Activated T-cell treated with anti-CD3 and anti-CD28 coated beads, Interleukin-2, amount 50 U/mL, for 4 hours (primary cell): ENCODE measurements at regions not wholly inside any gene's neighbourhood (a gene's known extent, or its start where the extent isn't known, plus 50 kb on each side); places are given as distances from the start of the nearest gene placed in this dataset.

ENCODE experiments used
- ATAC-seq, 2 donors: fragments of 200-7000 bp; cut with Tn5 transposase; one replicate each; pipeline ENCODE4 v1.10.0; 2021
- DNase-seq: peaks from one replicate; pipeline ENCODE4 v3.0.0-alpha.2; 2020
- H3K27me3 Mint-ChIP-seq: one replicate; pipeline ENCODE4 v1.8.0; 2021; ENCODE audit warnings: low read depth, mixed read lengths
- H3K36me3 Mint-ChIP-seq: one replicate; pipeline ENCODE4 v1.8.0; 2022; ENCODE audit warnings: mixed read lengths; ENCODE audit not compliant: insufficient read depth
- H3K4me1 Mint-ChIP-seq: one replicate; pipeline ENCODE4 v1.8.0; 2021; ENCODE audit warnings: low read depth, mixed read lengths
- H3K4me3 Mint-ChIP-seq: one replicate; pipeline ENCODE4 v1.8.0; 2021; ENCODE audit warnings: mild to moderate bottlenecking, moderate library complexity, mixed read lengths
- H3K9me3 Mint-ChIP-seq: one replicate; pipeline ENCODE4 v1.8.0; 2021; ENCODE audit warnings: mixed read lengths

- H3K9me3 Mint-ChIP-seq = peaks cover 18% of the 10 kb centered on the region
- H3K27me3 Mint-ChIP-seq = no peaks in the 10 kb centered on the region
- no peak overlapping the region for H3K4me3 Mint-ChIP-seq
- H3K36me3 Mint-ChIP-seq = no peaks in the 10 kb centered on the region
- DNase-seq (no peak), ATAC-seq (no peak)
- H3K4me1 Mint-ChIP-seq = no peaks in the 10 kb centered on the region
These were observed 56.2 kb downstream of the TAF11L14 start for GRCh38 chr5:17690473-17690872.

DNA sequence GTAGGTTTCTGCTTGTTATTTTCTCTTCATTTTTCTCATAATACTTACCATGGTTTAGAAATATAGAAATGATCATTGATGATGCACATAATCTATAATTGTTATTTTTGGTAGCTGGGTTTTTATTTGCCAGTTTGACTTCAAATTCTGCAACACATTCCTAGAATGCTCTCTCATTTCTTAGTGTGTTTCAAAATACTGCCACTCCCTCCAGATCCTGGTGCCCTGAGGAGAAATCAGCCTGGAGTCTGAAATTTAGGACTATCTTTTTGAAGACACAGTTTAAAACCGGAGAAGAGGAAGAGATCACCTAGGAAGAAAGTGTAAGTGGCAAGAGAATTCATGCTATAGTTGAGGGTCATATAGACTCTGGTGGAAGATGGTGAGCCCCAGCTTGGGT, 57.5 kb downstream of the TAF11L14 start:
- no peak overlapping the region for H3K4me3 Mint-ChIP-seq
- H3K36me3 Mint-ChIP-seq = no peaks in the 10 kb centered on the region
- H3K9me3 Mint-ChIP-seq = peaks cover 19% of the 10 kb centered on the region
- H3K4me1 Mint-ChIP-seq = no peaks in the 10 kb centered on the region
- DNase-seq = no peak
- no peaks in the 10 kb centered on the region for H3K27me3 Mint-ChIP-seq
- no peak for ATAC-seq

DNA sequence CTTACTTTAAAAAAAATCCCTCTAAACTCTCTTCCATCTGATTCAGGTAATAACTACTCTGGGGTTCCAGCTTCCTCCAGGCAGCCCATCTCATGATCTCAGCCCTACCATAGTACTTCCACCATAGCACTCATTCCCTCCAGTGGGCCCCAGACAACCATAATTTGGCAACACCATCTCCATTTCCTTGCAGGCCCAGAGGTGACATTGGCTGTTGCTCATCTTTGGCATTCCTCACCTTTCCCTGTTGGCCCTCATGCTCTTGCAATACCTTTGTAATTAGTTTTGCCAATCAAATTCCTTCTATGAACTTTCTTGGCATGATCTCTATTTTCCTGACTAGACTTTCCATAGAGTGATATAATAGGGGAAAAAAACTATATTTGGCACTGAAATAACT, 60.1 kb downstream of the TAF11L14 start:
- ATAC-seq = no peak
- no peak for DNase-seq
- H3K36me3 Mint-ChIP-seq = no peaks in the 10 kb centered on the region
- no peaks in the 10 kb centered on the region for H3K4me1 Mint-ChIP-seq
- peaks cover 24% of the 10 kb centered on the region for H3K9me3 Mint-ChIP-seq
- H3K4me3 Mint-ChIP-seq = no peak overlapping the region
- H3K27me3 Mint-ChIP-seq = no peaks in the 10 kb centered on the region

GRCh38 chr5:17694914-17695313, 60.7 kb downstream of the TAF11L14 start:
- peaks cover 24% of the 10 kb centered on the region for H3K9me3 Mint-ChIP-seq

DNA sequence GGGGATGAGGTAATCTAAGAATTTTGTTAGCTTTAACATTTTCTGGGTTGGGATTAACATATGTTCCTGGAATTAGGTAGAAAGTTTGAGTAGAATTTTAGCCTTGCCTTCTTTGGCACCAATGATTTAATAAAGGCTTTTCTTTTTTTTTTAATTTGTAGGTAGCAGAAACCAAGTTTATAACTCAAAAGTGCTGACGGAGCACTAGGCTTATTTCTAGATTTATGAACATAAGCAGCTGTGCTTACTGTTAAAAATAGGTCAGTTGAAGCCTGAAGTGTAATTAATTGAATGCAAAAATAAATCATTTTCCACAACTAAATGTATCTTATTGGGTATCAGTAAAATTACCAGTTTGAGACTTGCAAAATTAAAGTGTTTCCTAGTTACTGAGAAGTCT, 62.4 kb downstream of the TAF11L14 start:
- ATAC-seq = no peak
- H3K36me3 Mint-ChIP-seq = no peaks in the 10 kb centered on the region
- no peaks in the 10 kb centered on the region for H3K27me3 Mint-ChIP-seq
- H3K9me3 Mint-ChIP-seq = peaks cover 27% of the 10 kb centered on the region
- no peaks in the 10 kb centered on the region for H3K4me1 Mint-ChIP-seq
- no peak overlapping the region for H3K4me3 Mint-ChIP-seq
- DNase-seq = no peak

More at GRCh38 chr5:17694914-17695313, 60.7 kb downstream of the TAF11L14 start:
- H3K27me3 Mint-ChIP-seq = no peaks in the 10 kb centered on the region
- DNase-seq (no peak), ATAC-seq (no peak)
- H3K4me3 Mint-ChIP-seq = no peak overlapping the region
- H3K4me1 Mint-ChIP-seq = no peaks in the 10 kb centered on the region
- no peaks in the 10 kb centered on the region for H3K36me3 Mint-ChIP-seq

GRCh38 chr5:17697671-17698070, 63.4 kb downstream of the TAF11L14 start:
- Mint-ChIP-seq H3K36me3 (no peaks in the 10 kb centered on the region), H3K27me3 (no peaks in the 10 kb centered on the region), H3K4me1 (no peaks in the 10 kb centered on the region), H3K4me3 (no peak overlapping the region), H3K9me3 (peaks cover 26% of the 10 kb centered on the region)
- ATAC-seq (no peak), DNase-seq (no peak)

DNA sequence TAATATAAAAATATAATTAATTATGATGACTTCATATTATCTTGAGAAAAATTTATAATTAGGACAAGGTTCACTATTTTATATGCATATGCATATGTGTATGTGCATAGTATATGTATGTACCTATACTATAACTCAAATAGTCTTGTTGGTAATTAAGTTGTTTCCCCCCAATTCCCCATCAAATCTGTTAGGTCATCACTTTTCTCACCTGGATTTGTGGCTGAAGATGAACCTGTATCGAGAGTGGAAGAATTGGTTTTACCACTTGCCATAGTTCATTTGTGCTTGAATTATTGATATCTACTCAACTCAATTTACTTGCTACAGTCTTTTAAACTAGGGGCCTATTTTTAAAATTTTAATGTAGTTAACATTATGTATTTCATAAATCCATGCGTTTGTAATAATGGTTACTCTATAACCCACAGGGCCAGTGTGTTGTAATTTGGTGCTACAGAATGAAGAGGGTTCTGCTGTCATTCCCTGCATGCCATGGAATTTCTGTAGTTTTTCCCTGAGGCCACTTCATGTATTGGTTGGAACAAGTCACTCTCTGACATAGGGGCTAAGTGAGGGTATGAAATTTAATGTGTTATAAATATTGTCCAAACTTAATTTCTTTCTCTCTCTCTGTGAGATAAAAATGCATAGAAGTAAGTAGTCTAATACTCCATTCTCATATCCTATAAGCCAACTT, 74.9 kb downstream of the TAF11L14 start:
- DNase-seq (no peak), ATAC-seq (no peak)
- H3K9me3 Mint-ChIP-seq = peaks cover 6% of the 10 kb centered on the region
- no peaks in the 10 kb centered on the region for H3K27me3 Mint-ChIP-seq
- no peak overlapping the region for H3K4me3 Mint-ChIP-seq
- H3K36me3 Mint-ChIP-seq = no peaks in the 10 kb centered on the region
- H3K4me1 Mint-ChIP-seq = no peaks in the 10 kb centered on the region

DNA sequence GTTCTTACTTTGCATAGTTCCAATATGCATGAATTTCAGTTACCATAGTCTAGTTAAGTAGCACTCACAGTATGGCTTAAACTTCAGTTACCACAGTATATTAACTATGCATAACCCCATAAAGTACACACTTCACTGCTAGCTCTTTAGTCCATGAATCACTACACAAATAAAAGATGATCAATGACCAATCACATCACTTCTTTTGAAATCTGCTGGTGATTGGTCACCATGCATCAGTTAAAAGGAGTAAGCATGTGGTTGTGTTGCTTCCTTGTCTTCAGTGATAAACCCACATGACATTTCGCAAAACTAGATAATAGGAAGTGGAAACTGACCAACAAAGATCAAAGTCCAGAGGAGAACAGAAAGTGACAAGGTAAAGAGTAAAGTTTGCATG, 79.0 kb downstream of the TAF11L14 start:
- Mint-ChIP-seq H3K27me3 (no peaks in the 10 kb centered on the region), H3K36me3 (no peaks in the 10 kb centered on the region), H3K9me3 (peaks cover 4% of the 10 kb centered on the region), H3K4me1 (no peaks in the 10 kb centered on the region), H3K4me3 (no peak overlapping the region)
- no peak for DNase-seq
- no peak for ATAC-seq

DNA sequence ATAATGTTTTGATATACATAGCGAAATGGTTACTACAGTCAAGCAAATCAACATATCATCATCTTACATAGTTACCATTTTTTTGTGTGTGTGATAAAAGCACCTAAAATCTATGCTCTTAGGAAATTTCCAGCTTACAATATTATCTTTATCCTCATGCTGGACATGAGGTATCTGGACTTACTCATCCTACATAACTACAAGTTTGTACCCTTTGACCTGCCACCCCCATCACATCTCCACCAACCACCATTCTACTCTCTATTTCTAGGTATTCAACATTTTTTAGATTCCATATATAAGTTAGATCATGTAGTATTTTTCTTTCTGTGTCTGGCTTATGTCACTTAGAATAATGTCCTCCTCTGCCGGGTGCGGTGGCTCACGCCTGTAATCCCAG, 79.9 kb downstream of the TAF11L14 start:
- no peak for ATAC-seq
- H3K36me3 Mint-ChIP-seq = no peaks in the 10 kb centered on the region
- no peaks in the 10 kb centered on the region for H3K4me1 Mint-ChIP-seq
- peaks cover 4% of the 10 kb centered on the region for H3K9me3 Mint-ChIP-seq
- H3K27me3 Mint-ChIP-seq = no peaks in the 10 kb centered on the region
- H3K4me3 Mint-ChIP-seq = no peak overlapping the region
- DNase-seq = no peak

GRCh38 chr5:17719592-17719991, 85.3 kb downstream of the TAF11L14 start:
- H3K4me1 Mint-ChIP-seq = no peaks in the 10 kb centered on the region
- no peaks in the 10 kb centered on the region for H3K36me3 Mint-ChIP-seq
- no peaks in the 10 kb centered on the region for H3K27me3 Mint-ChIP-seq
- ATAC-seq (no peak), DNase-seq (no peak)
- peaks cover 4% of the 10 kb centered on the region for H3K9me3 Mint-ChIP-seq
- H3K4me3 Mint-ChIP-seq = no peak overlapping the region

DNA sequence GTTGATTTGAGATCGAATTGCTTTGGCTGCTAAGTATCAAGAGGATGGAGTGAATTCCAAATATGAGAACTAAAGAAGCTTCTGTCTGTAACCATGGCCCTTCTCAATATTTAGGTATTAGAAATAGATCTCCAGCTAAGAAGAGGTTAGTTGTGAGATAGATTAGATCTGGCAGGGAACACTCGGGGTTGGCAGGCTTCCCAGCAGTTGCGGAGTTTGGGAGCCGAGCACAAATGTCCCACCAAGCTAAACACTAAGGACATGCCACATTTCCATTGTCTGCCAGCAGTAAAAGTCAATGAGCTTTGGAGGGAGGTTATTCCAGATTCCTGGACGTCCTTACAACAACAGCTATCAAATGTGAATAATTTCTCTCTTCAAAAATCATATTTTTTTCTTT, 85.8 kb downstream of the TAF11L14 start:
- Mint-ChIP-seq H3K36me3 (no peaks in the 10 kb centered on the region), H3K4me3 (no peak overlapping the region), H3K27me3 (no peaks in the 10 kb centered on the region), H3K9me3 (peaks cover 4% of the 10 kb centered on the region), H3K4me1 (no peaks in the 10 kb centered on the region)
- ATAC-seq (no peak), DNase-seq (no peak)

DNA sequence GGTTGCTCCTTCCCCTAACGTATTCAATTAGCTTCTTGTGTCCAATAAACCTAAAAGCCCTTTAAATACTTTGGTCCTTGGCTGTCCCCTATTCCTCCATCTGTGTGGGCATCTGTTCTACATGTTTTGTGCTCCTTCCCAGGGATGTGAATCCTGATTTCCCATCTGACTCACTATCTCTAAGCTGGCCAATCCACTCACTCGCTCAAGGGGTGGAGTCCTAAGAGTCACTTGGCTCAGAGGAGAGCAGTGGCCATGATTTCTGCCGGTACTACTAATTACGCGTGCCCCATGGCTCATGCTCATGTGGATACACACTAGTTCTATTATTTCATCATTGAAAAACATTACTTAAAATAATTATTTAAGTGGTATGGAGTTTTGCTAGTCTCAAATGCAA, 89.6 kb downstream of the TAF11L14 start:
- no peak for ATAC-seq
- no peaks in the 10 kb centered on the region for H3K4me1 Mint-ChIP-seq
- H3K4me3 Mint-ChIP-seq = no peak overlapping the region
- no peak for DNase-seq
- H3K36me3 Mint-ChIP-seq = no peaks in the 10 kb centered on the region
- no peaks in the 10 kb centered on the region for H3K27me3 Mint-ChIP-seq
- no peaks in the 10 kb centered on the region for H3K9me3 Mint-ChIP-seq

- no peak for DNase-seq
- H3K4me1 Mint-ChIP-seq = no peaks in the 10 kb centered on the region
- H3K36me3 Mint-ChIP-seq = no peaks in the 10 kb centered on the region
- no peak for ATAC-seq
- H3K4me3 Mint-ChIP-seq = no peak overlapping the region
- H3K27me3 Mint-ChIP-seq = no peaks in the 10 kb centered on the region
- H3K9me3 Mint-ChIP-seq = no peaks in the 10 kb centered on the region
These were observed 92.8 kb downstream of the TAF11L14 start for GRCh38 chr5:17727098-17727497.

- no peak for ATAC-seq
- Mint-ChIP-seq H3K36me3 (no peaks in the 10 kb centered on the region), H3K4me3 (no peak overlapping the region), H3K4me1 (no peaks in the 10 kb centered on the region), H3K9me3 (no peaks in the 10 kb centered on the region), H3K27me3 (no peaks in the 10 kb centered on the region)
- DNase-seq = no peak
These were observed 96.2 kb downstream of the TAF11L14 start for GRCh38 chr5:17730421-17730820.

DNA sequence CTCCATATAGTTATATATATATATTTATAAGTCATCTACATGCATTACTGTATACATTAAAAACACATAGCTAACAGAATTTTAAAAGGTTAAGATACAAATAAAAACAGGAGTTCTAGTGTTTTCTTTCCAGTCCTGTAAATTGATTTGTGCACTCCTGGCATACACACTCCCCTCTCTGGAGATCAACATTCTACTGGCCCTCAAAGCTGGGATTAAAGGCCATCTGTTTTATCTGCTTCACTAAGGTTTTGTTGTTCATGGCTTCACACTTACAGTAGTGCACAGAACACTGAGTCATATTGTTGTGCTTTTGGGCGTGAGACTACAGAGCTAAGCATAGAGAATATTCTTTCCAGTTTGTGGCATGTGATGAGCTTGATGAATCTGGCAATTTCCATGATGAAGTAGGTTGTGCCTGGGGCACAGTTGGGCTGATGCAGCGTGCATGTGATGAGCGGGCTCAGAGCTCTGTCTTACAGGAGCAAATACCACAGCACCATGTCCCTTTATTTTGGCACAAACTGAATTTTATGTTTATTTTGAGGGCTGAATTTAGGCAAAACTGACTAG, 98.2 kb downstream of the TAF11L14 start:
- H3K9me3 Mint-ChIP-seq = peaks cover 8% of the 10 kb centered on the region
- no peak overlapping the region for H3K4me3 Mint-ChIP-seq
- no peaks in the 10 kb centered on the region for H3K4me1 Mint-ChIP-seq
- H3K36me3 Mint-ChIP-seq = no peaks in the 10 kb centered on the region
- no peaks in the 10 kb centered on the region for H3K27me3 Mint-ChIP-seq
- ATAC-seq = no peak
- DNase-seq = no peak
